ENCODE measurements at regions not wholly inside any gene's neighbourhood (a gene's known extent, or its start where the extent isn't known, plus 50 kb on each side); places are given as distances from the start of the nearest gene placed in this dataset.

GRCh38 chr4:33339762-33340161 is 2619.6 kb downstream of the PCDH7 start:
- no peak overlapping the region for H4K8ac ChIP-seq (replicated peaks; ENCODE audit: insufficient read length, low read depth, low read length)
- Mint-ChIP-seq H3K4me3 (no peak overlapping the region), H3K27me3 (ENCODE audit: low read depth) (no peaks in the 10 kb centered on the region), H3K36me3 (ENCODE audit: insufficient read depth in 1 of 3, low read depth in 3 of 3) (peaks cover 2 to 22% (median 5%) of the 10 kb centered on the region in 3 experiments; a peak in 6 of 7 replicates), H3K4me1 (no peaks in the 10 kb centered on the region), H3K9me3 (peaks cover 16 to 29% of the 10 kb centered on the region in 2 experiments), H3K27ac (no peak overlapping the region)
- H3K79me1 ChIP-seq (ENCODE audit: insufficient read depth, low read depth, low read length, poor library complexity, severe bottlenecking): no peaks in the 10 kb centered on the region
- no peak overlapping the region for H3K9ac ChIP-seq (ENCODE audit: extremely low read depth, insufficient read length, low read length)
- no peak overlapping the region for H2AK5ac ChIP-seq (ENCODE audit: insufficient read length, low read length)
- H3T11ph ChIP-seq (ENCODE audit: low read length): no peak overlapping the region
- no peak overlapping the region for H3K4ac ChIP-seq (ENCODE audit: low read depth, low read length)
- no peaks in the 10 kb centered on the region for H3K27me3 ChIP-seq (ENCODE audit: insufficient read depth, low read length)
- no peaks in the 10 kb centered on the region for H3K23me2 ChIP-seq (ENCODE audit: insufficient read length, low read depth, low read length, poor library complexity, severe bottlenecking)
- H3K14ac ChIP-seq (ENCODE audit: insufficient read depth, low read length): no peak overlapping the region
- no peaks in the 10 kb centered on the region for H3K9me3 ChIP-seq (ENCODE audit: control insufficient read depth, low read depth, low read length)
- no peak overlapping the region for H2BK20ac ChIP-seq (ENCODE audit: low read depth, low read length, poor library complexity, severe bottlenecking)
- no peak overlapping the region for H3K4me2 ChIP-seq (ENCODE audit: insufficient read depth, insufficient read length, low read length)
- H2BK15ac ChIP-seq (ENCODE audit: low read depth, low read length): no peak overlapping the region
- H2BK5ac ChIP-seq (ENCODE audit: insufficient read length, low read length): no peak overlapping the region
- WGBS (ENCODE audit: extremely low coverage, insufficient read length, low lambda C conversion rate): no CpG with 5 or more reads among the region's 3 CpGs
- H3K79me2 ChIP-seq (ENCODE audit: insufficient read depth, low read length): no peaks in the 10 kb centered on the region
- H2AFZ ChIP-seq (ENCODE audit: low read length): no peak overlapping the region
- no peak overlapping the region for H2BK12ac ChIP-seq (ENCODE audit: insufficient read length, low read depth, low read length)
- no peak for DNase-seq
- H3K56ac ChIP-seq (ENCODE audit: insufficient read length, low read depth, low read length): no peak overlapping the region
- H4K91ac ChIP-seq (ENCODE audit: insufficient read length, low read depth, low read length): no peak overlapping the region
- H4K20me1 ChIP-seq (ENCODE audit: control insufficient read depth, insufficient read depth, insufficient read length): no peaks in the 10 kb centered on the region
- H2BK120ac ChIP-seq (ENCODE audit: low read depth, low read length, poor library complexity, severe bottlenecking): no peak overlapping the region
- H3K27ac ChIP-seq (ENCODE audit: insufficient read length, low read depth, low read length): no peak overlapping the region
- no peak for TF ChIP-seq CTCF (conservative IDR thresholded peaks at IDR 0.05)
- no peak overlapping the region for H3K18ac ChIP-seq (ENCODE audit: insufficient read length, low read depth, low read length)
- H3K23ac ChIP-seq (ENCODE audit: insufficient read length, low read depth, low read length): no peak overlapping the region
- H3K4me1 ChIP-seq (ENCODE audit: insufficient read depth, low read length): no peaks in the 10 kb centered on the region
- H4K5ac ChIP-seq (ENCODE audit: insufficient read length, low read depth, low read length): no peak overlapping the region

Measured in H9 (cell line).